ENCODE measurements at regions not wholly inside any gene's neighbourhood (a gene's known extent, or its start where the extent isn't known, plus 50 kb on each side); places are given as distances from the start of the nearest gene placed in this dataset.

DNA sequence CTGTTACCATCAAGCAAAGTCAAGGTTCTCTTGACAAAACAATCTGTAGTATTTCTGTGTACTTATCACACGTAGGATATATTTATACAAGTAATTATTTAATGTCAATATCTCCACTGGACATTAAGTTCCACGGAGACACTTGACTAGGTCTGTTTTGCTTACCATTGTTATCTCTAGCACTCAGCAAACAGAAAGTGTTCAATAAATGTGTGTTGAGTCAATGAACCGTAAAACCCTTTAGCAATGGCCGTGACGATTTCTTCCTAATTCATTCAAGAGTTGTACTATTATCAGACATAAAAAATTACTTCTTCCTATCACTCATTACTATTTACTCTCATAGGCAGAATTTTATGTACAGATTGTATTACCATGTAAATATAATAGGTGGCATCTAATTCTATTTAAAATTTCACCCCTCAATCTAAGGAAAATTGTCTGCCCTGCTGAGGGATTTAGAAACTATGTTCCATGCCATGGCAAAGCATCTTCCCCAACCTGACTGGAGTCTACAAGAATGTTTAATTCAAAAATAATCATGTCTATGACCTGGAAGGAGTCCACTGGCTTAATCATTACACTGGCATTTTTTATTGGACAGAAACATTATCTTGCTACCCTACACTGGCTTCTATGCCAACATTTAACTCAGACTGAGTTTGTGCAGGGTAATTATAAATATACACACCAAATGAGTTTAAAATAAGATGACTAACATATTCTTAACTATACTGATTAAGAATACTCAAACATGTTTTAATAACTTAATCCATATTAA lies 301.9 kb downstream of the ZEB2 start:
- Histone ChIP-seq H3K4me3 (ENCODE audit: low read depth, low read length) (no peak overlapping the region), H3K4me1 (ENCODE audit: control insufficient read depth, insufficient read depth, low read length) (peaks cover 9% of the 10 kb centered on the region; the same call in 1 of the 2 replicates), H3K36me3 (ENCODE audit: control insufficient read depth in 2 of 2, insufficient read depth in 1 of 2, low read length in 2 of 2) (no peaks in the 10 kb centered on the region), H3K27ac (ENCODE audit: extremely low read depth, low read depth, low read length) (no peak overlapping the region), H3K9me3 (ENCODE audit: control insufficient read depth, insufficient read depth, low read depth, low read length) (no peaks in the 10 kb centered on the region)
- TF ChIP-seq ZSCAN18 (tag by site-specific recombination; IDR thresholded peaks at IDR 0.05) (no peak), BCL6B (tag by site-specific recombination; IDR thresholded peaks at IDR 0.05) (0 out of 2 replicates have a peak, but pooled peaks have one; percentile 15), ZNF843 (tag by site-specific recombination; IDR thresholded peaks at IDR 0.05) (peak; percentile 45; the same call in 1 of the 2 replicates), OSR2 (tag by site-specific recombination; IDR thresholded peaks at IDR 0.05) (peak; percentile 24; the same call in 1 of the 2 replicates), FEZF1 (tag by site-specific recombination; IDR thresholded peaks at IDR 0.05) (0 out of 2 replicates have a peak, but pooled peaks have one; percentile 13), ZNF37A (tag by site-specific recombination; IDR thresholded peaks at IDR 0.05) (no peak), PRDM6 (tag by site-specific recombination; IDR thresholded peaks at IDR 0.05) (peak; percentile 81)
- TF ChIP-seq, protein P1, sequence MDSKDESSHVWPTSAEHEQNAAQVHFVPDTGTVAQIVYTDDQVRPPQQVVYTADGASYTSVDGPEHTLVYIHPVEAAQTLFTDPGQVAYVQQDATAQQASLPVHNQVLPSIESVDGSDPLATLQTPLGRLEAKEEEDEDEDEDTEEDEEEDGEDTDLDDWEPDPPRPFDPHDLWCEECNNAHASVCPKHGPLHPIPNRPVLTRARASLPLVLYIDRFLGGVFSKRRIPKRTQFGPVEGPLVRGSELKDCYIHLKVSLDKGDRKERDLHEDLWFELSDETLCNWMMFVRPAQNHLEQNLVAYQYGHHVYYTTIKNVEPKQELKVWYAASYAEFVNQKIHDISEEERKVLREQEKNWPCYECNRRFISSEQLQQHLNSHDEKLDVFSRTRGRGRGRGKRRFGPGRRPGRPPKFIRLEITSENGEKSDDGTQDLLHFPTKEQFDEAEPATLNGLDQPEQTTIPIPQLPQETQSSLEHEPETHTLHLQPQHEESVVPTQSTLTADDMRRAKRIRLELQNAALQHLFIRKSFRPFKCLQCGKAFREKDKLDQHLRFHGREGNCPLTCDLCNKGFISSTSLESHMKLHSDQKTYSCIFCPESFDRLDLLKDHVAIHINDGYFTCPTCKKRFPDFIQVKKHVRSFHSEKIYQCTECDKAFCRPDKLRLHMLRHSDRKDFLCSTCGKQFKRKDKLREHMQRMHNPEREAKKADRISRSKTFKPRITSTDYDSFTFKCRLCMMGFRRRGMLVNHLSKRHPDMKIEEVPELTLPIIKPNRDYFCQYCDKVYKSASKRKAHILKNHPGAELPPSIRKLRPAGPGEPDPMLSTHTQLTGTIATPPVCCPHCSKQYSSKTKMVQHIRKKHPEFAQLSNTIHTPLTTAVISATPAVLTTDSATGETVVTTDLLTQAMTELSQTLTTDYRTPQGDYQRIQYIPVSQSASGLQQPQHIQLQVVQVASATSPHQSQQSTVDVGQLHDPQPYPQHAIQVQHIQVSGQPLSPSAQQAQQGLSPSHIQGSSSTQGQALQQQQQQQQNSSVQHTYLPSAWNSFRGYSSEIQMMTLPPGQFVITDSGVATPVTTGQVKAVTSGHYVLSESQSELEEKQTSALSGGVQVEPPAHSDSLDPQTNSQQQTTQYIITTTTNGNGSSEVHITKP (tag by site-specific recombination; IDR thresholded peaks at IDR 0.05) = peak; percentile 48
- CTCF ChIA-PET = interaction anchor here (0.6 to 0.7 kb wide), 2 partner anchors 10 to 243 kb away, joined by 3 to 4 read pairs; no protein-coding TSS in a partner anchor
- POLR2A ChIA-PET = no interaction called here

GRCh38 chr2:144215701-144216675 lies 303.9 kb downstream of the ZEB2 start:
- Histone ChIP-seq H3K36me3 (ENCODE audit: control insufficient read depth in 2 of 2, insufficient read depth in 1 of 2, low read length in 2 of 2) (no peaks in the 10 kb centered on the region), H3K27ac (ENCODE audit: extremely low read depth, low read depth, low read length) (no peak overlapping the region), H3K4me1 (ENCODE audit: control insufficient read depth, insufficient read depth, low read length) (peaks cover 9% of the 10 kb centered on the region; the same call in 1 of the 2 replicates), H3K9me3 (ENCODE audit: control insufficient read depth, insufficient read depth, low read depth, low read length) (no peaks in the 10 kb centered on the region), H3K4me3 (ENCODE audit: low read depth, low read length) (no peak overlapping the region)
- ChIA-PET CTCF (no interaction called here), POLR2A (no interaction called here)
- no peak for TF ChIP-seq ZNF175 (tag by site-specific recombination; IDR thresholded peaks at IDR 0.05)
- no peak for TF ChIP-seq BCL11B (tag by site-specific recombination; IDR thresholded peaks at IDR 0.05; ENCODE audit: low read depth)
- TF ChIP-seq ZNF768 (tag by site-specific recombination; IDR thresholded peaks at IDR 0.05) = no peak
- TF ChIP-seq ZNF837 (tag by site-specific recombination; IDR thresholded peaks at IDR 0.05) = no peak
- TF ChIP-seq ZNF335 (tag by site-specific recombination; conservative IDR thresholded peaks at IDR 0.05) = no peak
- TF ChIP-seq, protein P2, sequence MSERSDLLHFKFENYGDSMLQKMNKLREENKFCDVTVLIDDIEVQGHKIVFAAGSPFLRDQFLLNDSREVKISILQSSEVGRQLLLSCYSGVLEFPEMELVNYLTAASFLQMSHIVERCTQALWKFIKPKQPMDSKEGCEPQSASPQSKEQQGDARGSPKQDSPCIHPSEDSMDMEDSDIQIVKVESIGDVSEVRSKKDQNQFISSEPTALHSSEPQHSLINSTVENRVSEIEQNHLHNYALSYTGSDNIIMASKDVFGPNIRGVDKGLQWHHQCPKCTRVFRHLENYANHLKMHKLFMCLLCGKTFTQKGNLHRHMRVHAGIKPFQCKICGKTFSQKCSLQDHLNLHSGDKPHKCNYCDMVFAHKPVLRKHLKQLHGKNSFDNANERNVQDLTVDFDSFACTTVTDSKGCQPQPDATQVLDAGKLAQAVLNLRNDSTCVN (tag by site-specific recombination; optimal IDR thresholded peaks at IDR 0.05) = no peak
- TF ChIP-seq, protein P3, sequence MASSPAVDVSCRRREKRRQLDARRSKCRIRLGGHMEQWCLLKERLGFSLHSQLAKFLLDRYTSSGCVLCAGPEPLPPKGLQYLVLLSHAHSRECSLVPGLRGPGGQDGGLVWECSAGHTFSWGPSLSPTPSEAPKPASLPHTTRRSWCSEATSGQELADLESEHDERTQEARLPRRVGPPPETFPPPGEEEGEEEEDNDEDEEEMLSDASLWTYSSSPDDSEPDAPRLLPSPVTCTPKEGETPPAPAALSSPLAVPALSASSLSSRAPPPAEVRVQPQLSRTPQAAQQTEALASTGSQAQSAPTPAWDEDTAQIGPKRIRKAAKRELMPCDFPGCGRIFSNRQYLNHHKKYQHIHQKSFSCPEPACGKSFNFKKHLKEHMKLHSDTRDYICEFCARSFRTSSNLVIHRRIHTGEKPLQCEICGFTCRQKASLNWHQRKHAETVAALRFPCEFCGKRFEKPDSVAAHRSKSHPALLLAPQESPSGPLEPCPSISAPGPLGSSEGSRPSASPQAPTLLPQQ (tag by site-specific recombination; IDR thresholded peaks at IDR 0.05) = peak; percentile 56; the same call in 1 of the 2 replicates
- TF ChIP-seq SCRT2 (tag by site-specific recombination; IDR thresholded peaks at IDR 0.05) = peak; percentile 79
- no peak for TF ChIP-seq ZNF596 (tag by site-specific recombination; IDR thresholded peaks at IDR 0.05)
